ENCODE measurements at regions not wholly inside any gene's neighbourhood (a gene's known extent, or its start where the extent isn't known, plus 50 kb on each side); places are given as distances from the start of the nearest gene placed in this dataset.

- no peaks in the 10 kb centered on the region for H3K9me3 ChIP-seq (ENCODE audit: low read length)
- no peak overlapping the region for H3K27ac ChIP-seq (ENCODE audit: low read length)
- H3K4me3 ChIP-seq (ENCODE audit: low read length): no peak overlapping the region
- no peaks in the 10 kb centered on the region for H3F3A ChIP-seq (ENCODE audit: insufficient read depth, low read length, poor library complexity, severe bottlenecking)
- H3K36me3 ChIP-seq (ENCODE audit: insufficient read depth, low read length): no peaks in the 10 kb centered on the region
- H4K20me1 ChIP-seq (ENCODE audit: insufficient read depth): no peaks in the 10 kb centered on the region
- no peaks in the 10 kb centered on the region for H3K27me3 ChIP-seq (ENCODE audit: insufficient read depth, low read depth, low read length)
- H3K79me2 ChIP-seq (replicated peaks; ENCODE audit: insufficient read depth, low read length): no peaks in the 10 kb centered on the region
- H3K9ac ChIP-seq (ENCODE audit: low read length): no peak overlapping the region
- H3K4me2 ChIP-seq (ENCODE audit: low read length): no peak overlapping the region
- no peaks in the 10 kb centered on the region for H3K9me2 ChIP-seq (ENCODE audit: insufficient read depth, low read length)
- no peak overlapping the region for H2AFZ ChIP-seq (ENCODE audit: low read depth, low read length)
- no peak for TF ChIP-seq TAF1 (IDR thresholded peaks at IDR 0.05; ENCODE audit: low read depth)
- TF ChIP-seq POLR2AphosphoS5 (IDR thresholded peaks at IDR 0.05): no peak
- TF ChIP-seq, protein P1, sequence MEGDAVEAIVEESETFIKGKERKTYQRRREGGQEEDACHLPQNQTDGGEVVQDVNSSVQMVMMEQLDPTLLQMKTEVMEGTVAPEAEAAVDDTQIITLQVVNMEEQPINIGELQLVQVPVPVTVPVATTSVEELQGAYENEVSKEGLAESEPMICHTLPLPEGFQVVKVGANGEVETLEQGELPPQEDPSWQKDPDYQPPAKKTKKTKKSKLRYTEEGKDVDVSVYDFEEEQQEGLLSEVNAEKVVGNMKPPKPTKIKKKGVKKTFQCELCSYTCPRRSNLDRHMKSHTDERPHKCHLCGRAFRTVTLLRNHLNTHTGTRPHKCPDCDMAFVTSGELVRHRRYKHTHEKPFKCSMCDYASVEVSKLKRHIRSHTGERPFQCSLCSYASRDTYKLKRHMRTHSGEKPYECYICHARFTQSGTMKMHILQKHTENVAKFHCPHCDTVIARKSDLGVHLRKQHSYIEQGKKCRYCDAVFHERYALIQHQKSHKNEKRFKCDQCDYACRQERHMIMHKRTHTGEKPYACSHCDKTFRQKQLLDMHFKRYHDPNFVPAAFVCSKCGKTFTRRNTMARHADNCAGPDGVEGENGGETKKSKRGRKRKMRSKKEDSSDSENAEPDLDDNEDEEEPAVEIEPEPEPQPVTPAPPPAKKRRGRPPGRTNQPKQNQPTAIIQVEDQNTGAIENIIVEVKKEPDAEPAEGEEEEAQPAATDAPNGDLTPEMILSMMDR (IDR thresholded peaks at IDR 0.05; ENCODE audit: poor library complexity, severe bottlenecking): no peak
- TF ChIP-seq RAD21 (conservative IDR thresholded peaks at IDR 0.05): no peak
- TF ChIP-seq SMC3 (conservative IDR thresholded peaks at IDR 0.05; ENCODE audit: poor library complexity): no peak
- TF ChIP-seq, protein P2, sequence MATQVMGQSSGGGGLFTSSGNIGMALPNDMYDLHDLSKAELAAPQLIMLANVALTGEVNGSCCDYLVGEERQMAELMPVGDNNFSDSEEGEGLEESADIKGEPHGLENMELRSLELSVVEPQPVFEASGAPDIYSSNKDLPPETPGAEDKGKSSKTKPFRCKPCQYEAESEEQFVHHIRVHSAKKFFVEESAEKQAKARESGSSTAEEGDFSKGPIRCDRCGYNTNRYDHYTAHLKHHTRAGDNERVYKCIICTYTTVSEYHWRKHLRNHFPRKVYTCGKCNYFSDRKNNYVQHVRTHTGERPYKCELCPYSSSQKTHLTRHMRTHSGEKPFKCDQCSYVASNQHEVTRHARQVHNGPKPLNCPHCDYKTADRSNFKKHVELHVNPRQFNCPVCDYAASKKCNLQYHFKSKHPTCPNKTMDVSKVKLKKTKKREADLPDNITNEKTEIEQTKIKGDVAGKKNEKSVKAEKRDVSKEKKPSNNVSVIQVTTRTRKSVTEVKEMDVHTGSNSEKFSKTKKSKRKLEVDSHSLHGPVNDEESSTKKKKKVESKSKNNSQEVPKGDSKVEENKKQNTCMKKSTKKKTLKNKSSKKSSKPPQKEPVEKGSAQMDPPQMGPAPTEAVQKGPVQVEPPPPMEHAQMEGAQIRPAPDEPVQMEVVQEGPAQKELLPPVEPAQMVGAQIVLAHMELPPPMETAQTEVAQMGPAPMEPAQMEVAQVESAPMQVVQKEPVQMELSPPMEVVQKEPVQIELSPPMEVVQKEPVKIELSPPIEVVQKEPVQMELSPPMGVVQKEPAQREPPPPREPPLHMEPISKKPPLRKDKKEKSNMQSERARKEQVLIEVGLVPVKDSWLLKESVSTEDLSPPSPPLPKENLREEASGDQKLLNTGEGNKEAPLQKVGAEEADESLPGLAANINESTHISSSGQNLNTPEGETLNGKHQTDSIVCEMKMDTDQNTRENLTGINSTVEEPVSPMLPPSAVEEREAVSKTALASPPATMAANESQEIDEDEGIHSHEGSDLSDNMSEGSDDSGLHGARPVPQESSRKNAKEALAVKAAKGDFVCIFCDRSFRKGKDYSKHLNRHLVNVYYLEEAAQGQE (IDR thresholded peaks at IDR 0.05; ENCODE audit: borderline replicate concordance): no peak
- TF ChIP-seq EZH2 (IDR thresholded peaks at IDR 0.05; ENCODE audit: borderline replicate concordance, insufficient read depth, low read length, poor library complexity, severe bottlenecking): no peak
- TF ChIP-seq EP300 (conservative IDR thresholded peaks at IDR 0.05; ENCODE audit: poor library complexity, severe bottlenecking): no peak
- TF ChIP-seq MXI1 (conservative IDR thresholded peaks at IDR 0.05; ENCODE audit: poor library complexity, severe bottlenecking): no peak
Observed at GRCh38 chr16:85507342-85507741, 105.8 kb upstream of the GSE1 start.

DNA sequence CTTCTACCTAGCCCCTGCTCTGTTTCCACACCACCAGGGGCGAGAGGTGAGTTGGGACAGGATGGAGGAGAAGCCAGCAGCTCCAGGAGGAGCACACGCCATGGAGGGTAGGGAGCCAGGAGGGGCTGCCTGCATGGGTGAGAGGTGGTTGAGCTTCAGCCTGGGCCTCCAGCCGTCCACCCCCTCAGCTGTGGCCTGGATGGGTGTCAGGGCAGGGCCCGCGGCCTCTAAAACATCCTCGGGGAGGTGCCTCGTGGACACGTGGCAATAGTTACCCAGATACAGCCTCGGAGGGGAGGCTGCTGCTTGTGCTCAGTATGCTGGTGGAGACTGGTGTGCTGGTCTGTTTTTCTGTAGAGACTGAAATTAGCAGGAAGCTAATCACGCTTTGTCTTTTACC, 104.7 kb upstream of the GSE1 start:
- H3K27me3 ChIP-seq (ENCODE audit: insufficient read depth, low read depth, low read length): no peaks in the 10 kb centered on the region
- no peak overlapping the region for H2AFZ ChIP-seq (ENCODE audit: low read depth, low read length)
- no peaks in the 10 kb centered on the region for H3K79me2 ChIP-seq (replicated peaks; ENCODE audit: insufficient read depth, low read length)
- H3K9me3 ChIP-seq (ENCODE audit: low read length): no peaks in the 10 kb centered on the region
- no peaks in the 10 kb centered on the region for H3F3A ChIP-seq (ENCODE audit: insufficient read depth, low read length, poor library complexity, severe bottlenecking)
- H3K27ac ChIP-seq (ENCODE audit: low read length): no peak overlapping the region
- H3K4me3 ChIP-seq (ENCODE audit: low read length): no peak overlapping the region
- no peak overlapping the region for H3K4me2 ChIP-seq (ENCODE audit: low read length)
- no peaks in the 10 kb centered on the region for H3K36me3 ChIP-seq (ENCODE audit: insufficient read depth, low read length)
- H3K9me2 ChIP-seq (ENCODE audit: insufficient read depth, low read length): no peaks in the 10 kb centered on the region
- TF ChIP-seq, protein P1 (IDR thresholded peaks at IDR 0.05; ENCODE audit: poor library complexity, severe bottlenecking): no peak
- TF ChIP-seq EZH2 (IDR thresholded peaks at IDR 0.05; ENCODE audit: borderline replicate concordance, insufficient read depth, low read length, poor library complexity, severe bottlenecking): no peak
- TF ChIP-seq SMC3 (conservative IDR thresholded peaks at IDR 0.05; ENCODE audit: poor library complexity): no peak
- no peak for TF ChIP-seq RAD21 (conservative IDR thresholded peaks at IDR 0.05)
- no peak for TF ChIP-seq POLR2AphosphoS5 (IDR thresholded peaks at IDR 0.05)
- TF ChIP-seq TAF1 (IDR thresholded peaks at IDR 0.05; ENCODE audit: low read depth): no peak
- TF ChIP-seq, protein P2 (IDR thresholded peaks at IDR 0.05; ENCODE audit: borderline replicate concordance): no peak
- TF ChIP-seq EP300 (conservative IDR thresholded peaks at IDR 0.05; ENCODE audit: poor library complexity, severe bottlenecking): no peak
- no peak for TF ChIP-seq MXI1 (conservative IDR thresholded peaks at IDR 0.05; ENCODE audit: poor library complexity, severe bottlenecking)
- no peaks in the 10 kb centered on the region for H4K20me1 ChIP-seq (ENCODE audit: insufficient read depth)
- no peak overlapping the region for H3K9ac ChIP-seq (ENCODE audit: low read length)
